ENCODE measurements at regions not wholly inside any gene's neighbourhood (a gene's known extent, or its start where the extent isn't known, plus 50 kb on each side); places are given as distances from the start of the nearest gene placed in this dataset.
"Not testable (repeated sequence)": the region's sequence is repeated elsewhere in the genome, so short reads cannot be mapped to it uniquely, and the experiment has no call there.

DNA sequence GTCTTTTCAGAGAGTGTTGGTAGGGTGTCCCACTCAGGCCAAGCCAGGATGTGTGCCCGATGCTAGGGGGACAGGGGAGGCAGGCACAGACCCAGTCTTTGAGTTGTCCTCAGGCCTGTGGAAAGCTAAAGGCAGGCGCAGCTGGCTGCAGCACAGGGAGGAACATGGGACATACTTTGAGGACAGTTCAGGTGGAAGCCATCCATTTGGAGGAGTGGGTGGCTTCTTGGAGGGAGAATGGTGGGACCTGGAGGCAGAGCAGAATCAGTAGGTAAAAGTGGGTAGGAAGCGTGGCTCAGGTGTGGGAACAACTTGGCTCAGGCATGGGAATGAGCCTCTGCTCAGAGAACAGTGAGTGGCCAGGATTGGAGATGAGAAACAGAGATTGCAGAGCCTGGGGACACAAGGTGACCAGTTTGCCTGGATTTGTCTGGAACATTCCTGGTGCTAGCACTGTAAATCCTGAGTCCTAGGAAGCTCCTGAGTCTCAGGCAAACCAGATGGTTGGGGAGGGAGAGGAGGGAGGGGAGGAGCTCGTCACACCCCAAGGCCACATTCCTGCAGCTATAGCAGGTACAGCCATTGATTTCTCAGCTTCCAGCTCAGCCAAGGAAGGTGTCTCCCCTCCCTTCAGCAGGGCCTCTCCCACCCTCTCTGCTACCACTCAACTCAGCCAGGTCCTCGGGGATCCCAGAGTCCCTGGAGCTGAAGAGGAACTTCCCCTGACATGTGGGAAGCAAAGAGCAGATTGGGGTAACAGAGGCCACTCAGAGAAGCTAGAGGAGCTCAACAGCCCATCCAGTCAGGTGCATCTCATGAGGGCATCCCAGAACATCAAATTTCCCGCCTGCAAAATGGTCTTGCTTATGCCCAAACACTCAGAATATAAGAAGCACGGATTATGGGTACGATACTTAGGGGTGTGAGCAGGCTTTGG, 65.2 kb upstream of the TINAGL1 start:
- DNase-seq (ENCODE audit: low read depth): no peak

- no peak for DNase-seq (ENCODE audit: low read depth)
Observed at GRCh38 chr1:31511848-31512615, 64.3 kb upstream of the TINAGL1 start.

- DNase-seq (ENCODE audit: low read depth): no peak
Observed at GRCh38 chr1:31514117-31514516, 62.2 kb upstream of the TINAGL1 start.

GRCh38 chr1:31515056-31515775, 61.1 kb upstream of the TINAGL1 start:
- no peak for DNase-seq (ENCODE audit: low read depth)

GRCh38 chr1:31515936-31516335, 60.4 kb upstream of the TINAGL1 start:
- no peak for DNase-seq (ENCODE audit: low read depth)

- DNase-seq (ENCODE audit: low read depth): no peak
Observed at GRCh38 chr1:31517301-31517700, 59.0 kb upstream of the TINAGL1 start.

DNA sequence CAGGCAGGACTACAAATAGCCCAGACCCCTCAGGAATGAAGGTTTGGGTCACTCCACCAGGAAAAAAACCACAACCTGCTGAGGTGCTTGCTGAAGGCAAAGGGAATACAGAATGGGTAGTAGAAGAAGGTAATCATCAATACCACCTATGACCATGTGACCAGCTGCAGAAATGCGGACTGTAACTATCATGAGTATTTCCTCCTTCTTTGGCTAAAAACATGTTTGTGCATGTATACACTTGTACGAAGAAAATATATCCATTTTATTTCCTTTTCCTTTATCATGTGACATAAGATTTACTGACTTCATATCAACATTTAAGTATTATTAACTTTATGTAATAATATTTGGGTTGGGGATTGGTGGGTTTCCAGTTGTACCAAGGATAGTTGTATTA, 58.3 kb upstream of the TINAGL1 start:
- DNase-seq (ENCODE audit: low read depth): not testable (repeated sequence)

DNA sequence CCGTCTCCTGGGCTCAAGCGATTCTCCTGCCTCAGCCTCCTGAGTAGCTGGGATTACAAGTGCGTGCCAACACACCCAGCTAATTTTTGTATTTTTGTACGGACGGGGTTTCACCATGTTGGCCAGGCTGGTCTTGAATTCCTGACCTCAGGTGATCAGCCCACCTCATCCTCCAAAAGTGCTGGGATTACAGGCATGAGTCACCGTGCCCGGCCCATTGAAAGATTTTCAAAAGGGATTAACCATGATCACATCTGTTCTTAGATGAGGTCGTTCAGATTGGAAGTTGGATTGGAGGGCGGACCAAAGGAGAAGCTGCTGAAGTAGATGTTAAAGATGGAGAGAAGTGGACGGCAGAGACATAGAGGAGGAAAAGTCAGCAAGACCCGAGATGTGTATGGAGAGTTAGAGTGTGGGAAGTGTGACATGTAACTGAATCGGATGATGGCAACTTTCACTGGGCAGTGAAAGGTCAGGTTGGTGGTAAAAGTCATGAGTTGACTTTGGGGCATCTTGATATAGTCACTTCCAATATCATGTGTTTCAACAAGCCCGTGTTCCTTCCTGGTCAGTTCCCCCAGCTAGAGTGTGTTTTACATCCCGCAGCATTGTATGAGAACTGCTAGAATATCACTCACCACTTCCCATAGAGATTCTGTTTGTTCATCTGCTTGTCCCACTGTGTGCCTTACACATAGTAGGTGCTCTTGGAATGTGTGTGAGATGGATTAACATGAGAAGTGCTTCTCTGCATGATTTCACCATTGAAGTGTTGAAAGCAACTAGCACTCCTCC, 54.4 kb upstream of the TINAGL1 start:
- no peak for DNase-seq (ENCODE audit: low read depth)

- no peak for DNase-seq (ENCODE audit: low read depth)
Observed at GRCh38 chr1:31522556-31522845, 53.8 kb upstream of the TINAGL1 start.

GRCh38 chr1:31523012-31523411, 53.3 kb upstream of the TINAGL1 start:
- DNase-seq (ENCODE audit: low read depth): no peak

DNA sequence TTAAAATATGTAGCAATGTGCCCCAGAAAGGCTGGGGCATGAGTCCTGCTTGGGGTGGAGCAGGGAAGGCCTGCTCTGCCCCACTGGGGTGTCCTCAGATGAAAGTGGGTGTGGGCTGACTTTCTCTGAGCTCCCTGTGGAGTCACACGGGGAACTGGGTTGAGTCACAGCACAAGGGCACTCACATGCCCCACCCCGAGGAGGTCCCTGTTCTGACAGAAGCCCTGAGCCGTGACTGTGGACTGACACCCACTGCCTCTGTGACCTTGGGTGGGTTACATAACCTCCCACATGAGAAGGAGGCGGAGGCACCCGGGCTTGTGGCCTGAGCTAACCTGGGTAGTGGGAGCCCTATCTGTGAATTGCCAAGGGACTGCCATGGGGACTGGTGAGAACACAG, 52.5 kb upstream of the TINAGL1 start:
- DNase-seq (ENCODE audit: low read depth): no peak

GRCh38 chr1:31524186-31524901, 52.0 kb upstream of the TINAGL1 start:
- DNase-seq (ENCODE audit: low read depth): no peak
